ENCODE measurements at regions not wholly inside any gene's neighbourhood (a gene's known extent, or its start where the extent isn't known, plus 50 kb on each side); places are given as distances from the start of the nearest gene placed in this dataset.
"Not testable (repeated sequence)": the region's sequence is repeated elsewhere in the genome, so short reads cannot be mapped to it uniquely, and the experiment has no call there.

- DNase-seq (ENCODE audit: insufficient read length, low spot score, missing footprints) = no peak
- Histone ChIP-seq H3K4me2 (ENCODE audit: insufficient read depth, low read length) (no peak overlapping the region), H3K4me1 (ENCODE audit: insufficient read depth, low read length) (no peaks in the 10 kb centered on the region), H3K27ac (ENCODE audit: low read depth, low read length) (no peak overlapping the region), H3K36me3 (ENCODE audit: insufficient read depth, low read length) (no peaks in the 10 kb centered on the region), H3K4me3 (ENCODE audit: insufficient read depth, low read length) (no peak overlapping the region), H3K27me3 (ENCODE audit: insufficient read depth, low read length) (no peaks in the 10 kb centered on the region), H4K20me1 (ENCODE audit: insufficient read depth, low read length) (no peaks in the 10 kb centered on the region), H3K9me3 (ENCODE audit: low read depth, low read length) (no peaks in the 10 kb centered on the region), H3K79me2 (ENCODE audit: insufficient read depth, low read length) (no peaks in the 10 kb centered on the region), H2AFZ (ENCODE audit: low read length) (no peak overlapping the region)
- no peak for TF ChIP-seq CTCF (IDR thresholded peaks at IDR 0.05; ENCODE audit: extremely low read depth, low read depth, low read length)
Measured at GRCh38 chr4:116537828-116538227, 547.5 kb downstream of the TRAM1L1 start.

- H3K79me2 ChIP-seq (ENCODE audit: insufficient read depth, low read length); DNase-seq (ENCODE audit: insufficient read length, low spot score, missing footprints); H2AFZ ChIP-seq (ENCODE audit: low read length); H3K4me1 ChIP-seq (ENCODE audit: insufficient read depth, low read length); H3K4me2 ChIP-seq (ENCODE audit: insufficient read depth, low read length); H4K20me1 ChIP-seq (ENCODE audit: insufficient read depth, low read length); H3K36me3 ChIP-seq (ENCODE audit: insufficient read depth, low read length); H3K27ac ChIP-seq (ENCODE audit: low read depth, low read length); H3K4me3 ChIP-seq (ENCODE audit: insufficient read depth, low read length); H3K9me3 ChIP-seq (ENCODE audit: low read depth, low read length); H3K27me3 ChIP-seq (ENCODE audit: insufficient read depth, low read length): not testable (repeated sequence)
Measured at GRCh38 chr4:116536024-116536423, 549.4 kb downstream of the TRAM1L1 start.

GRCh38 chr4:116531870-116532269, 553.5 kb downstream of the TRAM1L1 start:
- no peaks in the 10 kb centered on the region for H3K27me3 ChIP-seq (ENCODE audit: insufficient read depth, low read length)
- no peak overlapping the region for H3K27ac ChIP-seq (ENCODE audit: low read depth, low read length)
- no peaks in the 10 kb centered on the region for H3K9me3 ChIP-seq (ENCODE audit: low read depth, low read length)
- H3K4me2 ChIP-seq (ENCODE audit: insufficient read depth, low read length) = no peak overlapping the region
- H2AFZ ChIP-seq (ENCODE audit: low read length) = no peak overlapping the region
- no peaks in the 10 kb centered on the region for H3K36me3 ChIP-seq (ENCODE audit: insufficient read depth, low read length)
- H3K79me2 ChIP-seq (ENCODE audit: insufficient read depth, low read length) = no peaks in the 10 kb centered on the region
- no peaks in the 10 kb centered on the region for H3K4me1 ChIP-seq (ENCODE audit: insufficient read depth, low read length)
- H4K20me1 ChIP-seq (ENCODE audit: insufficient read depth, low read length) = no peaks in the 10 kb centered on the region
- no peak for TF ChIP-seq CTCF (IDR thresholded peaks at IDR 0.05; ENCODE audit: extremely low read depth, low read depth, low read length)
- H3K4me3 ChIP-seq (ENCODE audit: insufficient read depth, low read length) = no peak overlapping the region
- DNase-seq (ENCODE audit: insufficient read length, low spot score, missing footprints) = no peak

GRCh38 chr4:116531026-116531425, 554.4 kb downstream of the TRAM1L1 start:
- TF ChIP-seq CTCF (IDR thresholded peaks at IDR 0.05; ENCODE audit: extremely low read depth, low read depth, low read length) = no peak
- Histone ChIP-seq H3K27me3 (ENCODE audit: insufficient read depth, low read length) (no peaks in the 10 kb centered on the region), H3K4me3 (ENCODE audit: insufficient read depth, low read length) (no peak overlapping the region), H3K4me2 (ENCODE audit: insufficient read depth, low read length) (no peak overlapping the region), H3K79me2 (ENCODE audit: insufficient read depth, low read length) (no peaks in the 10 kb centered on the region), H3K36me3 (ENCODE audit: insufficient read depth, low read length) (no peaks in the 10 kb centered on the region), H4K20me1 (ENCODE audit: insufficient read depth, low read length) (no peaks in the 10 kb centered on the region), H2AFZ (ENCODE audit: low read length) (no peak overlapping the region), H3K27ac (ENCODE audit: low read depth, low read length) (no peak overlapping the region), H3K4me1 (ENCODE audit: insufficient read depth, low read length) (no peaks in the 10 kb centered on the region), H3K9me3 (ENCODE audit: low read depth, low read length) (no peaks in the 10 kb centered on the region)
- DNase-seq (ENCODE audit: insufficient read length, low spot score, missing footprints) = no peak

GRCh38 chr4:116530048-116530447, 555.3 kb downstream of the TRAM1L1 start:
- no peak overlapping the region for H3K27ac ChIP-seq (ENCODE audit: low read depth, low read length)
- H3K27me3 ChIP-seq (ENCODE audit: insufficient read depth, low read length) = no peaks in the 10 kb centered on the region
- no peaks in the 10 kb centered on the region for H3K4me1 ChIP-seq (ENCODE audit: insufficient read depth, low read length)
- no peak for DNase-seq (ENCODE audit: insufficient read length, low spot score, missing footprints)
- H2AFZ ChIP-seq (ENCODE audit: low read length) = no peak overlapping the region
- H4K20me1 ChIP-seq (ENCODE audit: insufficient read depth, low read length) = no peaks in the 10 kb centered on the region
- no peak overlapping the region for H3K4me2 ChIP-seq (ENCODE audit: insufficient read depth, low read length)
- no peak overlapping the region for H3K4me3 ChIP-seq (ENCODE audit: insufficient read depth, low read length)
- H3K79me2 ChIP-seq (ENCODE audit: insufficient read depth, low read length) = no peaks in the 10 kb centered on the region
- no peak for TF ChIP-seq CTCF (IDR thresholded peaks at IDR 0.05; ENCODE audit: extremely low read depth, low read depth, low read length)
- no peaks in the 10 kb centered on the region for H3K9me3 ChIP-seq (ENCODE audit: low read depth, low read length)
- H3K36me3 ChIP-seq (ENCODE audit: insufficient read depth, low read length) = no peaks in the 10 kb centered on the region

Measured in osteoblast (primary cell).